ENCODE measurements at regions not wholly inside any gene's neighbourhood (a gene's known extent, or its start where the extent isn't known, plus 50 kb on each side); places are given as distances from the start of the nearest gene placed in this dataset.

DNA sequence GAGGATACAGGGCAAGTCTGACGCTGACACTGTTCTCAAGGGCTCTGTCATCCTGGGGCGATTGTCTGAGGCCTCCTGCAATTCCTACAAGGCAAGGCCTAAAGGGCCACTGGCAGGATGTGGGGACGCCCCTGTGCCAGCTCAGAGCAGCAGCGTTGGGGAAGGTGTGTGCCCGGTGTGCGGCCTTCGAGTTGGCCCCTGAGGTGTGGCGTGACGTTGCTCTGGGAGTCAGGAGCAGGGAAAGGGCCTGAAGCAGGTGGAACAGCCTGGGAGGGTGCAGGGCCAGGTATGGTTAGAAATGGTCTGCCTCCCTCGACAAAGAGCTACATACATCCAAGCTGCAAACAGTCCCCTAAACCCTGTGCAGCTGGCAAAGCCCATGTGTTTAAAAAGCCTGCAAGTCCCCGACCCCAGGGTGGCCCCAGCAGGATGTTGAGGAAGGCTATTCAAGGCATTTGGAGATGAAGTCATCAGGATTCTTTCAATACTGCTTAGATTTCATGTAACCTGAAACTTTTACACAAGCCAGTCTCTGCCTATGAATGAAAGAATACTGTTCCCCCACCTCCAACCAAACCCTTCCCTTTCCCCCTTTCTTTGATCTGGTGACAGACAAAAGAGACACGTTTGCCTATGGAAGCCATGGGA lies 142.5 kb upstream of the TNS3 start:
- no peak for DNase-seq (ENCODE audit: low spot score)

GRCh38 chr7:47722126-47722525 lies 140.2 kb upstream of the TNS3 start:
- no peak for DNase-seq (ENCODE audit: low spot score)

- no peak for DNase-seq (ENCODE audit: low spot score)
Observed at GRCh38 chr7:47721670-47722069, 139.8 kb upstream of the TNS3 start.

- no peak for DNase-seq (ENCODE audit: low spot score)
Observed at GRCh38 chr7:47720907-47721244, 139.0 kb upstream of the TNS3 start.

- DNase-seq (ENCODE audit: low spot score), result peak; percentile 60
Observed at GRCh38 chr7:47720141-47720906, 138.4 kb upstream of the TNS3 start.

GRCh38 chr7:47719675-47720074 lies 137.8 kb upstream of the TNS3 start:
- DNase-seq (ENCODE audit: low spot score), result no peak

DNA sequence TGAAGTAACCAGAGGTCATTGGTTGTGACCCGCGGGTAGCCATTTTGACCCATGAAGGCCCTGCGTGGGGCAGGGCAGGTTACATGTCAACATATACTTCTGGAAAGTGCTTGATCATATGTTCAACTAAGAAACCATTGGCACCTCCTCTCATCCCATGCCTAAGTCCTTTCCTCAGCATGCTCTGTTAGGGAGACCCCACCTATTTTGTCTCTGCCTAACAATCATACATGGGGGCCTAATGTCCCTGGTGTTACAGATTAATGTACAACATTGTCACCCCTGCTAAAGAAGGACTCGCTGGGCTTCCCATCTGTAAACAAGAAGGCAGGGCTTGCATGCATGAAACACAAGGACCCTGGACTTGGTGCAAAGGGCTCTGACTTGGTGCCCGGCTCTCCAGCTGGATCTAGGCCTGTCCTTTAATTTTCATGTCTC lies 133.7 kb upstream of the TNS3 start:
- no peak for DNase-seq (ENCODE audit: low spot score)

DNA sequence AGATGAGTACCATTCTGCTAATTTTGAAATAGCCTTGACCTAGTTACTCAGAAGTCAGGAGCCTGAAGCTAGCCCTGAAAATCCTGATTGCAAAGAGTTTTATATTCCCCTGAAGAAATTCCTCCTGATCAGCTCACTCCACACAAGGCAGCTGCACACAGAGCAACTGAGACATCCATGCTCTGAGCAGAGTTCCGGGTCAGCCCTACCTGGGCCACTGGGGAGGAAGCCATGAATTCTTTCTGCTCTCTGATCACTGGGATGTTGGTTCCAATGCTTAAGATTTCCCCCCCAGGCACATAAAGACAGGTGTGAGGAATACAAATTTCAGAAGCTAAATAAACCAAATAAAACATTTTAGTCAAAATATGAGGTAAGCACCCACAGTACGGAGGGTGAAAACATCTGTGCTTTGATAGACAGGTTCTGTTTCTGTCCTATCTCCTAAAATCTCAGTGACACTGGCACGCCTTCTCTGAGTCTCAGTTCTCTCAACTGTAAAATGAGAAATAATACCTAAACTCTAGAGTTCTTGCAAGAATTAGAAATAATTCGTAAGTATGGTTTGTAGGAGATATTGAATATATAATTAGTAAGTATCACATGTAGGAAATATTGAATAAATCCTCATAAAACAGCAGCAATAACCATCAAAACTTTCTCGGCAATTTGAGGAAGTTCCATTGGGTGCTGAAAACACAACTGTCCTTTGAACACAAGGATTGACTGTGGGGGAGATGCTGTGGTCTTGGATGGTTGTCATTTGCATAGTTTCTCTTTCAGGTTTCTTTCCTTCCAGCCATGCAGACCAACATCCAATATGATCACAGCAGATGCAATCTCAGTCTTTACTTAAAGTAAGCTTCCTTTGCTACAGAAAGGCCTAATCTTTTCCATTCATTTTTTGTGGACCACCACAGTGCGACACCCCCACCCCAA lies 133.0 kb upstream of the TNS3 start:
- no peak for DNase-seq (ENCODE audit: low spot score)

GRCh38 chr7:47713595-47713994 lies 131.7 kb upstream of the TNS3 start:
- DNase-seq (ENCODE audit: low spot score), result no peak

GRCh38 chr7:47712416-47712815 lies 130.5 kb upstream of the TNS3 start:
- peak; percentile 51 for DNase-seq (ENCODE audit: low spot score)

GRCh38 chr7:47711776-47712175 lies 129.9 kb upstream of the TNS3 start:
- DNase-seq (ENCODE audit: low spot score), result no peak

- DNase-seq (ENCODE audit: low spot score), result peak; percentile 73
Observed at GRCh38 chr7:47710201-47710935, 128.5 kb upstream of the TNS3 start.

GRCh38 chr7:47709451-47709850 lies 127.5 kb upstream of the TNS3 start:
- DNase-seq (ENCODE audit: low spot score), result peak; percentile 38

GRCh38 chr7:47709051-47709450 lies 127.1 kb upstream of the TNS3 start:
- no peak for DNase-seq (ENCODE audit: low spot score)

- DNase-seq (ENCODE audit: low spot score), result no peak
Observed at GRCh38 chr7:47707583-47707982, 125.7 kb upstream of the TNS3 start.

GRCh38 chr7:47704936-47705335 lies 123.0 kb upstream of the TNS3 start:
- DNase-seq (ENCODE audit: low spot score), result no peak

GRCh38 chr7:47702080-47702479 lies 120.2 kb upstream of the TNS3 start:
- DNase-seq (ENCODE audit: low spot score), result no peak

GRCh38 chr7:47698386-47698785 lies 116.5 kb upstream of the TNS3 start:
- no peak for DNase-seq (ENCODE audit: low spot score)

GRCh38 chr7:47697543-47697942 lies 115.6 kb upstream of the TNS3 start:
- no peak for DNase-seq (ENCODE audit: low spot score)

- DNase-seq (ENCODE audit: low spot score), result no peak
Observed at GRCh38 chr7:47696152-47696710, 114.3 kb upstream of the TNS3 start.

DNA sequence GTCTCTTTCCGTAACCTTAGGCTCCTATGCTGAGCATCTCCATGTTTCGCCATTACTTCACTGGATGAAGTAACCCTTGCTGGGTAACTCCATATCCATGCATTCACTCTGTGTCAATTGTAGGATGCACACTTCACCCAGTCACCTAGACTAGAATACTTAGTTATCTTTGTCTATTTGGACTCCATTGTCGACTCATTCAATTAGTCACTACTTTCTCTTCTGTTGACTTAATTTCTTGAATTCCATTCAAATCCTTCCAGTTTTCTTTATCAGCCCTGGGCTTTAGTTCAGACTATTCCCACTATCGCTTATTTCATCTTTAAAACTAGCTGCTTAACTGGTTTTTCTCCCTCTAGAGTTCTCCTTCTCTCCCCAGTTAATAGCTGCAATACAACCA lies 111.3 kb upstream of the TNS3 start:
- no peak for DNase-seq (ENCODE audit: low spot score)

All from SK-N-DZ (cell line).